ENCODE measurements at regions not wholly inside any gene's neighbourhood (a gene's known extent, or its start where the extent isn't known, plus 50 kb on each side); places are given as distances from the start of the nearest gene placed in this dataset.
"Not testable (repeated sequence)": the region's sequence is repeated elsewhere in the genome, so short reads cannot be mapped to it uniquely, and the experiment has no call there.

DNA sequence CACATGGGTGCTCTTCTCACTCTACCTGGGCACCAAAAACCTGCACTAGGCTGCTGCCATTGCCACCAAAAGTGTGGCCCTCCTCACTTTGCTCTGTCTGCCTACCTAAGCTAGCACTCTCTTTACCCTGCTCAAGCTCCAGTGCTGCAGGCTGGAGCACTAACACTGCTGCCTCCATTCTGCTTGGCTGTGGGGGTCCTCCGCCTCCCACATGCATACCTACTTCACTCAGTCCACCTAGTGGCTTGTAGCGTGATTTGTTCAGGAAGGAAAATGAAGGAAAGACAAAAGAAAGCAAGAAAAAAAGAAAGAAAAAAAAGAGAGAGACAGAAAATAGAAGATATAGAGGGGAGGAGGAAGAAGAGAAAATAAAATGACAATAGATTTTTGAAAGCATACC is 1339.4 kb upstream of the CHAC2 start:
- no peak for DNase-seq (ENCODE audit: low read depth in 4 of 4, low spot score in 3 of 4)

- DNase-seq (ENCODE audit: low read depth in 4 of 4, low spot score in 3 of 4) = no peak
Measured at GRCh38 chr2:52423655-52424054, 1343.9 kb upstream of the CHAC2 start.

DNA sequence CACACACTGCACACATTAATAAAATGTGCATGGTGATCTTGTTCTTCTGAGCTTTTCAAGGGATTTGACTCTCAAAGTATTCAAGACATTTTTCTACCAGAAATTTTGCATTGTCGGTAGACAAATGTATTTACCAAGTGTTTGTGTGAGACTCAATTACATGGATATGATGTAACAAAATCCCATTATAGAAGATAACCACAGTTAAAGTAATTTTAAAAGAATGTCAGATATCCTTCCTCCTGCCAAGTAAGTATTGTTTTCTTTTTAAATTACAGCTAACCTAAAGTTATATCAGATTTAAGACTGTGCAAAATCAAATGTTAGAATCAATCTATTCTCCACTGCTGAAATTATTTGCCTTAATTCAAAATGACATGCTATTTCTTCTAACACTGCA is 1344.5 kb upstream of the CHAC2 start:
- no peak for DNase-seq (ENCODE audit: low read depth in 4 of 4, low spot score in 3 of 4)

- no peak for DNase-seq (ENCODE audit: low read depth in 4 of 4, low spot score in 3 of 4)
Measured at GRCh38 chr2:52416340-52416739, 1351.3 kb upstream of the CHAC2 start.

GRCh38 chr2:52414561-52415295 is 1352.9 kb upstream of the CHAC2 start:
- DNase-seq (ENCODE audit: low read depth in 4 of 4, low spot score in 3 of 4) = no peak

DNA sequence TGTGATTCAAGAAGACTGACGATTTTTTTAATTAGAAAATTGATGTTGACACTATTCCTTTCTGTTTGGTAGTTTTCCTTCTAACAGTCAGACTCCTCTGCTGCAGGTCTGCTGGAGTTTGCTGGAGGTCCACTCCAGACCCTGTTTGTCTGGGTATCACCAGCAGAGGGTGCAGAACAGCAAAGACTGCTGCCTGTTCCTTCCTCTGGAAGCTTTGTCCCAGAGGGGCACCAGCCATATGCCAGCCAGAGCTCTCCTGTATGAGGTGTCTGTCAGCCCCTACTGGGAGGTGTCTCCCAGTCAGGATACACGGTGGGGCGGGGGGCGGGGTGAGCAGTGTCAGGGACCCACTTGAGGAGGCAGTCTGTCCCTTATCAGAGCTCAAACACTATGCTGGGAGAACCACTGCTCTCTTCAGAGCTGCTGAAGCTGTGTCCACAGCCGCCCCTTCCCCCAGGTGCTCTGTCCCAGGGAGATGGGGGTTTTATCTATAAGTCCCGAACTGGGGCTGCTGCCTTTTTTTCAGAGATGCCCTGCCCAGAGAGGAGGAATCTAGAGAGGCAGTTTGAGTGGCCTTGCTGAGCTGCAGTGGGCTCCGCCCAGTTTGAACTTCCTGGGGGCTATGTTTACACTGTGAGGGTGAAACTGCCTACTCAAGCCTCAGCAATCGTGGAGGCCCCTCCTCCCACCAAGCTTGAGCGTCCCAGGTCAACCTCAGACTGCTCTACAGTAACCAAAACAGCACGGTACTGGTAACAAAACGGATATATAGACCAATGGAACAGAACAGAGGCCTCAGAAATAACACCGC is 1358.1 kb upstream of the CHAC2 start:
- DNase-seq (ENCODE audit: low read depth in 4 of 4, low spot score in 3 of 4) = not testable (repeated sequence)

DNA sequence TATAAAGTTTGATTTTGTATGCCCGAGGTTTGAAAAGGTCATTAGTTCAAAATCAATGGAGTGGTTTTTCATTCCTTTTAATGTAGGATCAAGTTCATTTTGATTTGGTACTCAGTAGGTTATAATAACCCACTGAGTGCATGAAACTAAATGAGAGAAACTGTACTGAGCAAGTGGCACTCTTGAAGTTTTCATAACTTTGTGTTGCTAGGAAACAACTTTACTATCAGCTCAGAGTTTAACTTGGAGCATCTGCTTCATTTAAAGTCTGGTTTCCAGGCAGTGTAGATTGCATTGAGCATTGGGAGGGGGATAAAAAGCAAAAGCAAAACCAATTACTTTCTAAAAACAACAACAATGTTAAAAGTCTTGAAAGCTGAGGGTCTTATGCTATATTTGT is 1361.6 kb upstream of the CHAC2 start:
- no peak for DNase-seq (ENCODE audit: low read depth in 4 of 4, low spot score in 3 of 4)

- no peak for DNase-seq (ENCODE audit: low read depth in 4 of 4, low spot score in 3 of 4)
Measured at GRCh38 chr2:52404866-52405265, 1362.7 kb upstream of the CHAC2 start.

- no peak for DNase-seq (ENCODE audit: low read depth in 4 of 4, low spot score in 3 of 4)
Measured at GRCh38 chr2:52404046-52404445, 1363.6 kb upstream of the CHAC2 start.

DNA sequence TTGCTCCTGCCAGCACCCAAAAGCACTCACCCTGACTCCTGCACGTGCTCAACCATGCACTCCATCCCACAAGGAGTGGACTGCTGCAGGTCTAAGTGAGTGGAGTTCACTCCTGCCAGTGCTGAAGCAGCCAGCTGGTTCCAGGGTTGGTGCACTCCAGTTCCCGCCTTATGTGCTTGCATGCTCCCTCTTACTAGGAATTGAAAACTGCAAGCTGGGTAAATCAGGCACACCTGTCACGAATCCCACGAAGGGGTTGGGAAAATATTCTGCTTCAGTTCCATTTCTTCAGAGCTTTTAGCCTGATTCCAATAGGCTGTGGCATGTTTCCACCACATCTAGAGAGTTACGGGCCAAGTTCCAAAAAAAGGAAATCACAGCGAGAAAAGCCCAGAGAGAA is 1365.5 kb upstream of the CHAC2 start:
- no peak for DNase-seq (ENCODE audit: low read depth in 4 of 4, low spot score in 3 of 4)

GRCh38 chr2:52396836-52397235 is 1364.9 kb upstream of the NRXN1 start:
- no peak for DNase-seq (ENCODE audit: low read depth in 4 of 4, low spot score in 3 of 4)

- DNase-seq (ENCODE audit: low read depth in 4 of 4, low spot score in 3 of 4) = no peak
Measured at GRCh38 chr2:52395912-52396311, 1364.0 kb upstream of the NRXN1 start.

- no peak for DNase-seq (ENCODE audit: low read depth in 4 of 4, low spot score in 3 of 4)
Measured at GRCh38 chr2:52391621-52392020, 1359.7 kb upstream of the NRXN1 start.

- no peak for DNase-seq (ENCODE audit: low read depth in 4 of 4, low spot score in 3 of 4)
Measured at GRCh38 chr2:52390651-52391050, 1358.7 kb upstream of the NRXN1 start.

DNA sequence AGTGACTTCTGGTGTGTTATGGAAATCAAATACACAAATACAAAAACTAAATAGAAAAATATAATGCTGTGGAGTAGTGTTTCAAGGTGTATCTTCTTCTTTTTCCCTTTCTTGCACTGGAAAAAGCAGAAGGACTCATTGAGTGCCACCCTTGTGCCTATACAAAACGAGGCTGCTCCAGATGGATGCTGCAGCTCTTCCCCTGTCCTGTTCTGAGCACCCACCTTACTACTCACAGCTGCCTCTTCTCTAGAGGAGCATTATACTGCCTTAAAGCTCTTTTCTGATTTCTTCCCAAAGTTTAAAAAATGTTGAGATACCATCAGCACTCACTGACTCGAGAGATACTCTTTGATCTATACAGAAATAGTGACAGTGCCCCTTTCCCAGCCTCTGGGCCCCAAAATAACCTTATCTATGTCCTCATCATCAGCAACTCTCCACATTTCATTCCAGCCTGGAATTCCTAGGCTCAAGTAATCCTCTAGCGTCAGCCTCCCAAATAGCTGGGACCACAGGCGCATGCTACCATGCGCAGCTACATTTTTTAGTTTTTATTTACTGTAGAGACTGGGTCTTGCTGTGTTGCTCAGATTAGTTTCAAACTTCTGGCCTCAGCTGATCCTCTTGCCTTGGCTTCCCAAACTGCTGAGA is 1356.1 kb upstream of the NRXN1 start:
- DNase-seq (ENCODE audit: low read depth in 4 of 4, low spot score in 3 of 4) = no peak

GRCh38 chr2:52386433-52387030 is 1354.6 kb upstream of the NRXN1 start:
- DNase-seq (ENCODE audit: low read depth in 4 of 4, low spot score in 3 of 4) = no peak

- no peak for DNase-seq (ENCODE audit: low read depth in 4 of 4, low spot score in 3 of 4)
Measured at GRCh38 chr2:52383541-52383940, 1351.6 kb upstream of the NRXN1 start.

DNA sequence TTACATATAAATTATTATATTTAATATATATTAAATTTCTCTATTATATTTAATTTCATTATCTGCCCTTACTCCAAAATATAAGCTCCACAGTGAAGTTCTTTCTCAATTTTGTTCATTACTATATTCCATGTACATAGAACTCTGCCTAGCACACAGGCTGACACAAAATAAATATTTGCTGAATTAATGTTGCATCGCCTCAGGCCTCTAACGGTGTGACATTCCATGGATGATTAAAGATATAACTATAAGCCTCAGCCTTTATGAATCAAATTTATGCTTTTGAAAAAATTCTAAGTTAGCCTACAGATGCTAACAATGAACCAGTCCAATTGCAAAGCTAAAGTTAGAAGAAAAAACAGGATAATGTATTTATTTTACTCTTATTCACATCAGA is 1337.2 kb upstream of the NRXN1 start:
- DNase-seq (ENCODE audit: low read depth in 4 of 4, low spot score in 3 of 4) = no peak

DNA sequence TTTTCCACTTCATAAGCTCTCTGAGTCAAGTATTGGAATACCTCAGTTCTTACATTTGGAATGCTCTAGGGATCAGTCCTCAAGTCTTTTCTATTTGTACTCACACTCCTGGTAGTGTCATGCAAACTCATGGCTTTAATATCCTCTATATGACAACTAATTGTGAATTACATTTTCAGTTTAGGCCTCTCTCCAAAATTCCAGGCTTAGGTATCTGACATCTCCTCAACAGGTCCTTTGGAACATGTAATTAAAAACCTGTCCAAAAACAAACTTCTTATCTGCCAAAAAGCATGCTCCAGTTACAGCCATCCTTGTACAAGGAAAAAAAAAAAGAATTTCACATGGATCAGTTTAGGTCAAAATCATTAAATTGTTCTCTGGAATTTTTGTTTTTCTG is 1336.2 kb upstream of the NRXN1 start:
- no peak for DNase-seq (ENCODE audit: low read depth in 4 of 4, low spot score in 3 of 4)

GRCh38 chr2:52365946-52366345 is 1334.0 kb upstream of the NRXN1 start:
- no peak for DNase-seq (ENCODE audit: low read depth in 4 of 4, low spot score in 3 of 4)

- DNase-seq (ENCODE audit: low read depth in 4 of 4, low spot score in 3 of 4) = no peak
Measured at GRCh38 chr2:52356556-52356955, 1324.6 kb upstream of the NRXN1 start.
